ENCODE measurements at regions not wholly inside any gene's neighbourhood (a gene's known extent, or its start where the extent isn't known, plus 50 kb on each side); places are given as distances from the start of the nearest gene placed in this dataset.

DNA sequence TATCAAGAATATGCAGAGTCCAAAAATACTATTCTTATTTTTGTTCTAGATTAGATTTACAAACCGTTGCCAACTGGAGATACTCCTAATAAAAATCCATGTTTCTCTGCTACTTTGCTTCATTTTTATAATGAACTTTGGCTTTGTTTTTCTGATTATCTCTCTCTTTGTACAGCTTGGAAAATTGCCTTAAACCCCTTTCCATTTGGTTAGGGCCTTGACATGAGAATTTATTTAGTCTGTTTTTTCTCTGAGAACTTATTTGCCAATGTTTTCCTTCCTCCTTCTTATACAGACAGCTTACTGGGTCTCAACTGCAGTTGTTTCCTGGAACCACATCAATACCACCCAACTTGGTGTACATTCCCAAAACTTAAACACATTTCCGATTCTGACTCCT is 555.4 kb downstream of the SLITRK6 start:
- TF ChIP-seq POLR2A (IDR thresholded peaks at IDR 0.05; ENCODE audit: low read depth, low read length) (no peak), POLR2AphosphoS5 (IDR thresholded peaks at IDR 0.05; ENCODE audit: low read depth, low read length) (no peak)
